GM12878 (cell line): ENCODE measurements at regions not wholly inside any gene's neighbourhood (a gene's known extent, or its start where the extent isn't known, plus 50 kb on each side); places are given as distances from the start of the nearest gene placed in this dataset.
"Not testable (repeated sequence)": the region's sequence is repeated elsewhere in the genome, so short reads cannot be mapped to it uniquely, and the experiment has no call there.

Source experiments
- ATAC-seq: fragments of 200-7000 bp; cut with Tn5 transposase; 3 replicates; pipeline ENCODE4 v1.9.1; 2020; ENCODE audit warnings: mild to moderate bottlenecking, moderate library complexity
- BruUV-seq: library from RNA; stranded (reverse); fragments of 400-500 nt; replicated peaks from 2 replicates; lab custom pipeline; 2021; lab: Mats Ljungman, UMichigan
- CTCF ChIA-PET: fragments of 300-600 bp; sonication (Branson Sonifier 250); formaldehyde crosslinking; extraction: SDS; loops from one replicate; lab custom pipeline; 2021; ENCODE audit warnings: inconsistent platforms; lab: Yijun Ruan, JAX
- POLR2A ChIA-PET: fragments of 350-600 bp; formaldehyde crosslinking; extraction: SDS; loops from one replicate; lab custom pipeline; 2021; ENCODE audit warnings: inconsistent platforms; lab: Charles Lee
- RAD21 ChIA-PET: fragments of 300-600 bp; sonication (Branson Sonifier 250); formaldehyde crosslinking; loops from one replicate; lab custom pipeline; 2023; ENCODE audit warnings: antibody characterized with exemption; ENCODE audit not compliant: unreplicated experiment; lab: Charles Lee
- SMC1A ChIA-PET: fragments of 300-600 bp; sonication (Branson Sonifier 250); formaldehyde crosslinking; loops from one replicate; lab custom pipeline; 2023; ENCODE audit not compliant: unreplicated experiment, uncharacterized antibody; lab: Charles Lee
- DNase-seq: peaks from one replicate; pipeline ENCODE4 v3.0.0-alpha.2; 2011; ENCODE audit warnings: low read depth, low spot score
- FAIRE-seq: peaks from 3 replicates; lab custom pipeline; 2011; peaks lifted over from hg19 to GRCh38; lab: Jason Lieb, UNC
- H2AFZ ChIP-seq: 2 replicates; pipeline ENCODE4 v1.6.0; 2011; ENCODE audit warnings: low read depth, low read length, control low read depth; ENCODE audit not compliant: control insufficient read depth
- H3K27ac ChIP-seq: 2 replicates; pipeline ENCODE4 v1.5.1; 2011; ENCODE audit warnings: control low read depth; ENCODE audit not compliant: control insufficient read depth, insufficient read depth
- H3K27me3 ChIP-seq, 2 experiments: replicated peaks in 1 of 2; 2 replicates each; pipeline versions ENCODE4 v1.6.0 to v1.6.1; 2011; ENCODE audit warnings: low read length in 1 of 2; ENCODE audit not compliant: control insufficient read depth in 2 of 2, insufficient read depth in 2 of 2
- H3K36me3 ChIP-seq, 2 experiments: 2 replicates each; pipeline ENCODE4 v1.5.1; 2011; ENCODE audit warnings: low read length in 1 of 2; ENCODE audit not compliant: control insufficient read depth in 2 of 2, insufficient read depth in 2 of 2
- H3K4me1 ChIP-seq: 2 replicates; pipeline ENCODE4 v1.6.1; 2011; ENCODE audit warnings: mild to moderate bottlenecking, low read length, moderate library complexity, mixed read lengths; ENCODE audit not compliant: control insufficient read depth, insufficient read depth
- H3K4me2 ChIP-seq: 2 replicates; pipeline ENCODE4 v1.6.0; 2011; ENCODE audit warnings: control low read depth; ENCODE audit not compliant: control insufficient read depth, insufficient read depth
- H3K4me3 ChIP-seq: fragments of 200-600 bp; sonication (generic); 2 replicates; pipeline ENCODE4 v1.5.1; 2016
- H3K79me2 ChIP-seq: 2 replicates; pipeline ENCODE4 v1.6.0; 2011; ENCODE audit warnings: low read length; ENCODE audit not compliant: control insufficient read depth, insufficient read depth
- H3K9ac ChIP-seq: 2 replicates; pipeline ENCODE4 v1.8.0; 2011; ENCODE audit warnings: low read length, control low read depth, mixed read lengths; ENCODE audit not compliant: control insufficient read depth, insufficient read depth
- H3K9me3 ChIP-seq: replicated peaks from 3 replicates; pipeline ENCODE4 v1.5.1; 2011; ENCODE audit warnings: mild to moderate bottlenecking, low read length; ENCODE audit not compliant: control insufficient read depth, insufficient read depth
- H4K20me1 ChIP-seq: 2 replicates; pipeline ENCODE4 v1.6.0; 2011; ENCODE audit not compliant: control insufficient read depth, insufficient read depth
- CREM ChIP-seq: IDR thresholded peaks from 2 replicates; pipeline ENCODE4 v1.6.1; 2014; ENCODE audit warnings: antibody characterized with exemption, low read depth
- DPF2 ChIP-seq: fragments of 450-650 bp; IDR thresholded peaks from 2 replicates; pipeline ENCODE4 v1.6.1; 2017; ENCODE audit warnings: mild to moderate bottlenecking
- IKZF2 ChIP-seq, 2 experiments: fragments of 450-650 bp; IDR thresholded peaks; 2 replicates each; pipeline ENCODE4 v1.6.1; 2017; ENCODE audit warnings: mild to moderate bottlenecking in 2 of 2, moderate library complexity in 2 of 2
- LARP7 ChIP-seq: fragments of 450-650 bp; IDR thresholded peaks from 2 replicates; pipeline ENCODE4 v1.6.1; 2017; ENCODE audit warnings: mild to moderate bottlenecking
- NR2C2 ChIP-seq: IDR thresholded peaks from 2 replicates; pipeline ENCODE4 v1.6.1; 2011; ENCODE audit warnings: borderline replicate concordance, low read depth; ENCODE audit not compliant: control insufficient read depth, insufficient read length
- PAX8 ChIP-seq: fragments of 450-650 bp; IDR thresholded peaks from 2 replicates; pipeline ENCODE4 v1.6.1; 2017; ENCODE audit warnings: mild to moderate bottlenecking, moderate library complexity
- POLR2AphosphoS5 ChIP-seq: IDR thresholded peaks from 2 replicates; pipeline ENCODE4 v1.6.1; 2011; ENCODE audit warnings: mild to moderate bottlenecking, low read length, inconsistent platforms
- RCOR1 ChIP-seq: conservative IDR thresholded peaks from 2 replicates; pipeline ENCODE4 v1.6.1; 2012; ENCODE audit warnings: low read depth, low read length, improper control_type of control experiment
- RELA ChIP-seq: fragments of 450-650 bp; IDR thresholded peaks from 2 replicates; pipeline ENCODE4 v1.8.0; 2014; ENCODE audit warnings: borderline replicate concordance; ENCODE audit not compliant: partially characterized antibody
- RUNX3 ChIP-seq: IDR thresholded peaks from 2 replicates; pipeline ENCODE4 v1.6.1; 2012; ENCODE audit warnings: low read length, inconsistent platforms
- WGBS: methylation state at CpG from one replicate; pipeline ENCODE4 v1.1.6; 2016; ENCODE audit warnings: low lambda C conversion rate; ENCODE audit not compliant: insufficient replicate concordance, insufficient coverage; ENCODE audit errors: missing lambda C conversion rate; 5-methylcytosine and 5-hydroxymethylcytosine counted together
- in situ Hi-C: fragments of 300-500 bp; cut with MboI; formaldehyde crosslinking; loops from 9 replicates; pipeline ENCODE4 v1.14.3; 2018; ENCODE audit warnings: mixed read lengths
- intact Hi-C: fragments of 100-400 bp; cut with micrococcal nuclease; formaldehyde crosslinking; loops from one replicate; pipeline ENCODE4 v1.14.2; 2022; ENCODE audit not compliant: unreplicated experiment
- TF ChIP-seq, protein P1 (sequence below): IDR thresholded peaks from 2 replicates; pipeline ENCODE4 v1.6.1; 2011; ENCODE audit warnings: low read depth, low read length, improper control_type of control experiment, borderline replicate concordance
- TF ChIP-seq, protein P2 (sequence below): fragments of 450-650 bp; IDR thresholded peaks from 2 replicates; pipeline ENCODE4 v1.6.1; 2016; ENCODE audit warnings: mild to moderate bottlenecking
- TF ChIP-seq, protein P3 (sequence below): fragments of 450-650 bp; IDR thresholded peaks from 2 replicates; pipeline ENCODE4 v1.6.1; 2014; ENCODE audit warnings: mild to moderate bottlenecking
- TF ChIP-seq, protein P4 (sequence below): fragments of 450-650 bp; formaldehyde crosslinking; IDR thresholded peaks from 2 replicates; pipeline ENCODE4 v1.5.0; 2022; ENCODE audit warnings: mild to moderate bottlenecking, missing genetic modification characterization

DNA sequence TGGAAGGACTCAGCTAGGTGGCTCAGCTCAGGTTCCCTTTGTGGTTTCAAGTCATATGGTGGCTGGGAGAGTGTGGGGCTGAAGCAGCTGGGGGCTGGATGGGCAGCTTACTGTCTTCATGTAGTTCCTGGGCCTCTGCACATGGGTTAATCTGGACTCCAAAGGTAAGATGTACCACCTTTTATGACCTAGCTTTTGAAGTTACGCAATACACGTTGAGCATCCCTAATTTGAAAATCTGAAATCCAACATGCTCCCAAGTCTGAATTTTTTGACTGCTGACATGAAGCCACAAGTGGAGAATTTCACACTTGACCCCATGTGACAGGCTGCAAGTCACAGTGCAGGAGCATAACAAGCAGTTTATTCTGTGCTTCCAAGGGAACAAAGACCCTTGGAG, 173.7 kb downstream of the KBTBD8 start:
- DNase-seq (no peak), ATAC-seq (no peak), FAIRE-seq (no peak)
- RAD21 ChIA-PET, result no interaction called here
- no peaks in the 10 kb centered on the region for H3K4me1 ChIP-seq
- no peak overlapping the region for H3K27ac ChIP-seq
- no peak for TF ChIP-seq POLR2AphosphoS5
- no peak for TF ChIP-seq NR2C2
- TF ChIP-seq RELA, result no peak
- TF ChIP-seq, protein P1, sequence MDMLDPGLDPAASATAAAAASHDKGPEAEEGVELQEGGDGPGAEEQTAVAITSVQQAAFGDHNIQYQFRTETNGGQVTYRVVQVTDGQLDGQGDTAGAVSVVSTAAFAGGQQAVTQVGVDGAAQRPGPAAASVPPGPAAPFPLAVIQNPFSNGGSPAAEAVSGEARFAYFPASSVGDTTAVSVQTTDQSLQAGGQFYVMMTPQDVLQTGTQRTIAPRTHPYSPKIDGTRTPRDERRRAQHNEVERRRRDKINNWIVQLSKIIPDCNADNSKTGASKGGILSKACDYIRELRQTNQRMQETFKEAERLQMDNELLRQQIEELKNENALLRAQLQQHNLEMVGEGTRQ, result no peak
- TF ChIP-seq, protein P2, sequence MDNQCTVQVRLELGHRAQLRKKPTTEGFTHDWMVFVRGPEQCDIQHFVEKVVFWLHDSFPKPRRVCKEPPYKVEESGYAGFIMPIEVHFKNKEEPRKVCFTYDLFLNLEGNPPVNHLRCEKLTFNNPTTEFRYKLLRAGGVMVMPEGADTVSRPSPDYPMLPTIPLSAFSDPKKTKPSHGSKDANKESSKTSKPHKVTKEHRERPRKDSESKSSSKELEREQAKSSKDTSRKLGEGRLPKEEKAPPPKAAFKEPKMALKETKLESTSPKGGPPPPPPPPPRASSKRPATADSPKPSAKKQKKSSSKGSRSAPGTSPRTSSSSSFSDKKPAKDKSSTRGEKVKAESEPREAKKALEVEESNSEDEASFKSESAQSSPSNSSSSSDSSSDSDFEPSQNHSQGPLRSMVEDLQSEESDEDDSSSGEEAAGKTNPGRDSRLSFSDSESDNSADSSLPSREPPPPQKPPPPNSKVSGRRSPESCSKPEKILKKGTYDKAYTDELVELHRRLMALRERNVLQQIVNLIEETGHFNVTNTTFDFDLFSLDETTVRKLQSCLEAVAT, result no peak
- TF ChIP-seq PAX8, result no peak
- TF ChIP-seq RUNX3, result no peak
- no peak for TF ChIP-seq IKZF2 (IDR thresholded peaks at IDR 0.05)
- no peak for TF ChIP-seq RCOR1
- no peak for TF ChIP-seq CREM
- TF ChIP-seq LARP7, result no peak
- TF ChIP-seq, protein P3, sequence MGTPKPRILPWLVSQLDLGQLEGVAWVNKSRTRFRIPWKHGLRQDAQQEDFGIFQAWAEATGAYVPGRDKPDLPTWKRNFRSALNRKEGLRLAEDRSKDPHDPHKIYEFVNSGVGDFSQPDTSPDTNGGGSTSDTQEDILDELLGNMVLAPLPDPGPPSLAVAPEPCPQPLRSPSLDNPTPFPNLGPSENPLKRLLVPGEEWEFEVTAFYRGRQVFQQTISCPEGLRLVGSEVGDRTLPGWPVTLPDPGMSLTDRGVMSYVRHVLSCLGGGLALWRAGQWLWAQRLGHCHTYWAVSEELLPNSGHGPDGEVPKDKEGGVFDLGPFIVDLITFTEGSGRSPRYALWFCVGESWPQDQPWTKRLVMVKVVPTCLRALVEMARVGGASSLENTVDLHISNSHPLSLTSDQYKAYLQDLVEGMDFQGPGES, result no peak
- TF ChIP-seq, protein P4, sequence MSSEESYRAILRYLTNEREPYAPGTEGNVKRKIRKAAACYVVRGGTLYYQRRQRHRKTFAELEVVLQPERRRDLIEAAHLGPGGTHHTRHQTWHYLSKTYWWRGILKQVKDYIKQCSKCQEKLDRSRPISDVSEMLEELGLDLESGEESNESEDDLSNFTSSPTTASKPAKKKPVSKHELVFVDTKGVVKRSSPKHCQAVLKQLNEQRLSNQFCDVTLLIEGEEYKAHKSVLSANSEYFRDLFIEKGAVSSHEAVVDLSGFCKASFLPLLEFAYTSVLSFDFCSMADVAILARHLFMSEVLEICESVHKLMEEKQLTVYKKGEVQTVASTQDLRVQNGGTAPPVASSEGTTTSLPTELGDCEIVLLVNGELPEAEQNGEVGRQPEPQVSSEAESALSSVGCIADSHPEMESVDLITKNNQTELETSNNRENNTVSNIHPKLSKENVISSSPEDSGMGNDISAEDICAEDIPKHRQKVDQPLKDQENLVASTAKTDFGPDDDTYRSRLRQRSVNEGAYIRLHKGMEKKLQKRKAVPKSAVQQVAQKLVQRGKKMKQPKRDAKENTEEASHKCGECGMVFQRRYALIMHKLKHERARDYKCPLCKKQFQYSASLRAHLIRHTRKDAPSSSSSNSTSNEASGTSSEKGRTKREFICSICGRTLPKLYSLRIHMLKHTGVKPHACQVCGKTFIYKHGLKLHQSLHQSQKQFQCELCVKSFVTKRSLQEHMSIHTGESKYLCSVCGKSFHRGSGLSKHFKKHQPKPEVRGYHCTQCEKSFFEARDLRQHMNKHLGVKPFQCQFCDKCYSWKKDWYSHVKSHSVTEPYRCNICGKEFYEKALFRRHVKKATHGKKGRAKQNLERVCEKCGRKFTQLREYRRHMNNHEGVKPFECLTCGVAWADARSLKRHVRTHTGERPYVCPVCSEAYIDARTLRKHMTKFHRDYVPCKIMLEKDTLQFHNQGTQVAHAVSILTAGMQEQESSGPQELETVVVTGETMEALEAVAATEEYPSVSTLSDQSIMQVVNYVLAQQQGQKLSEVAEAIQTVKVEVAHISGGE (CRISPR knock-in tag), result no peak
- no peak for TF ChIP-seq DPF2
- no peaks in the 10 kb centered on the region; a peak in 1 of 4 replicates for H3K27me3 ChIP-seq
- POLR2A ChIA-PET, result no interaction called here
- in situ Hi-C loops (no loop called here), intact Hi-C loops (no loop called here)
- SMC1A ChIA-PET, result no interaction called here
- H3K36me3 ChIP-seq, result no peaks in the 10 kb centered on the region
- no peak overlapping the region for H3K4me3 ChIP-seq
- H4K20me1 ChIP-seq, result no peaks in the 10 kb centered on the region
- no peaks in the 10 kb centered on the region for H3K79me2 ChIP-seq
- CTCF ChIA-PET, result no interaction called here
- WGBS, result 50% methylated on average over 2 of the region's 2 CpGs
- no peak overlapping the region for H3K9ac ChIP-seq
- H3K4me2 ChIP-seq, result no peak overlapping the region
- no peak overlapping the region for H2AFZ ChIP-seq
- H3K9me3 ChIP-seq, result no peaks in the 10 kb centered on the region
- no TSS peak for BruUV-seq

DNA sequence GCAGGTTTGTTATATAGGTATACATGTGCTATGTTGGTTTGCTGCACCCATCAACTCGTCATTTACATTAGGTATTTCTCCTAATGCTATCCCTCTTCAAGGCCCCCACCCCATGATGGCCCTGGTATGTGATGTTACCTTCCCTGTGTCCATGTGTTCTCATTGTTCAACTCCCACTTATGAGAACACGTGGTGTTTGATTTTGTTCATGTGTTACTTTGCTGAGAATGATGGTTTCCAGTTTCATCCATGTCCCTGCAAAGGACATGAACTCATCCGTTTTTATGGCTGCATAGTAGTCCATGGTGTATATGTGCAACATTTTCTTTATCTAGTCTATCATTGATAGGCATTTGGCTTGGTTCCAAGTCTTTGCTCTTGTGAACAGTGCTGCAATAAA, 175.0 kb downstream of the KBTBD8 start:
- FAIRE-seq, SMC1A ChIA-PET, in situ Hi-C loops, BruUV-seq, H3K27me3 ChIP-seq, intact Hi-C loops, H3K9ac ChIP-seq, H3K9me3 ChIP-seq, H3K4me2 ChIP-seq, H3K36me3 ChIP-seq, RAD21 ChIA-PET, H3K4me1 ChIP-seq, ATAC-seq, H3K27ac ChIP-seq, POLR2A ChIA-PET, H4K20me1 ChIP-seq, H3K4me3 ChIP-seq, H3K79me2 ChIP-seq, DNase-seq, H2AFZ ChIP-seq: not testable (repeated sequence)
- WGBS, result 4% methylated on average over 3 of the region's 3 CpGs
- CTCF ChIA-PET, result interaction anchor here (0.7 kb wide), 1 partner anchor 300 kb away, joined by 3 read pairs; no protein-coding TSS in a partner anchor
